ENCODE measurements at regions not wholly inside any gene's neighbourhood (a gene's known extent, or its start where the extent isn't known, plus 50 kb on each side); places are given as distances from the start of the nearest gene placed in this dataset.
"Not testable (repeated sequence)": the region's sequence is repeated elsewhere in the genome, so short reads cannot be mapped to it uniquely, and the experiment has no call there.

DNA sequence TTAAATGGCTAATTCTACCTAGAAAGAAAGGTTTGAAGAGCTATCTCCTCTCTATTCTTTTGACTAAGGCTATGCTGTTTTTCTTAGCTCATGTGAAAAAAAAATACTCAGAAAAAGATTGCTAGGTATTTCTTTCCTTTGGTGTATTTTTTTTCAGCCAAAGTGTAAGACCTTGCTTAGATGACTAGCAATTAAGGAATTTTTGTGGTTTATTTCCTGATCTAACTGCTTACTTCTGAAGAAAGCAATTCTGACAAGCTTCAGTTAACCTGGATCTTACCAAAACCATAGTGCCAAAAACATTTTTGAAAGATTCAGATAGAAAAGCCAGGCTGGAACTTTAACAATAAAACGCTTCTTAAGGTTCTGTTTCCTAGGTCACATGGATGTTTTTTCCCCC lies 315.6 kb downstream of the SOX2 start:
- no peaks in the 10 kb centered on the region for H3K36me3 ChIP-seq (replicated peaks)
- no peaks in the 10 kb centered on the region for H3K27me3 ChIP-seq (replicated peaks)
- no peak for TF ChIP-seq CTCF (IDR thresholded peaks at IDR 0.05; ENCODE audit: low read depth, low read length, missing control alignments)
- DNase-seq: no peak
- in situ Hi-C loops (cut with HindIII; ENCODE audit: low pct_ligation_motif_present, low sequenced_read_pairs): no loop called here
- H3K4me3 ChIP-seq (ENCODE audit: low read depth, low read length): no peak overlapping the region
- H3K27ac ChIP-seq: no peak overlapping the region

DNA sequence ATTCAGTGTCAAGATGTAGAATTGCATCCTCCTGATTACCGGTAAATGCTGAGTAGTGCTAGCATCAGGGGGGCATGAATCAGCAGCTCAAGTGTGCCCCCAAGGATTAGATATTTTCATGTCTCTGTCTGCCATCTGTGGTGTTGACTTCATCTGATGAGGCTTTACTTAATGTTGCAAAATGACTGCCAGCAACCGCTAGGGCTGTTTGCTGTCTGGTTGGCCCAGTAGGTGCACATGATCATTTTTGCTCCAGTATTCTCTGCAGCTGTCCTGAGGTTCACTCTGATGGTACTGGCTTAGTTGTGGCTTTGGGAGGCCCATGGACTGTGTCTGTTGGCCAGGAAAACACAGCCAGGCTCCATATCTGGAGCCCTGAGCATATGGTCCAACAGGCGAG lies 316.4 kb downstream of the SOX2 start:
- TF ChIP-seq CTCF (IDR thresholded peaks at IDR 0.05; ENCODE audit: low read depth, low read length, missing control alignments): no peak
- H3K27me3 ChIP-seq (replicated peaks): no peaks in the 10 kb centered on the region
- H3K4me3 ChIP-seq (ENCODE audit: low read depth, low read length): no peak overlapping the region
- no peak overlapping the region for H3K27ac ChIP-seq
- no peaks in the 10 kb centered on the region for H3K36me3 ChIP-seq (replicated peaks)
- DNase-seq: no peak
- in situ Hi-C loops (cut with HindIII; ENCODE audit: low pct_ligation_motif_present, low sequenced_read_pairs): no loop called here

DNA sequence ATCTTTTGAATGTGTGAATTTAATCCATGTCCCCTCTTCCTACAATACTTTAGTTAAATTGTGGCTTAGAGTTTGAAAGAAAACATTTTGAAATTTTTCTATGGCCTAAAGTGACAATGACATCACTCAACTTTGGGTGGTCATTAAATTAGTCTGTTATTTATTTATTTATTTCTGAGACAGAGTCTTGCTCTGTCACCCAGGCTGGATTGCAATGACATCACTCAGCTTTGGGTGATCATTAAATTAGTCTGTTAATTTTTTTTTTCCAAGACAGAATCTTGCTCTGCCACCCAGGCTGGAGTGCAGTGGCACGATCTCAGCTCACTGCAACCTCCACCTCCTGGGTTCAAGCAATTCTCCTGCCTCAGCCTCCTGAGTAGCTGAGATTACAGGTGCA lies 322.5 kb downstream of the SOX2 start:
- H3K27me3 ChIP-seq (replicated peaks); DNase-seq; H3K36me3 ChIP-seq (replicated peaks); in situ Hi-C loops (cut with HindIII; ENCODE audit: low pct_ligation_motif_present, low sequenced_read_pairs); H3K27ac ChIP-seq; H3K4me3 ChIP-seq (ENCODE audit: low read depth, low read length): not testable (repeated sequence)

DNA sequence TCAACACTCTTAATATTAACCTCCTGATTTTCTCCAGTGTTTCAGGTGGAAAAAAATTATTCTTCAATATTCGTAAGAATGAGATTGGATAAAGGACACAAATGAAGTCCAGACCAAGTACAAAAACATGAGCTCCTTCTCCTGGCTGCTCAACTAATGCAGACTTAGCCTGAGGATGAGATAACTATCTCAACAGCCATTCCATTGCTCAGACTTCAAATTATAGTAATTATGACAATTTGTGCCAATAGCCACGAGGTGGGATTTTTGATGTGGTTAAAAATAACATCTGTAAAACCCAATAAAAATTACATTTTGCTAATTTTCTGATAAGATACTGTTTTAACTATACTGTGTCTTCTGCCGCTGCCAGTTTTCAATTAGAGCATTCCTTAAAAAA lies 323.6 kb downstream of the SOX2 start:
- TF ChIP-seq CTCF (IDR thresholded peaks at IDR 0.05; ENCODE audit: low read depth, low read length, missing control alignments): no peak
- H3K4me3 ChIP-seq (ENCODE audit: low read depth, low read length): no peak overlapping the region
- no peak for DNase-seq
- in situ Hi-C loops (cut with HindIII; ENCODE audit: low pct_ligation_motif_present, low sequenced_read_pairs): no loop called here
- no peaks in the 10 kb centered on the region for H3K27me3 ChIP-seq (replicated peaks)
- no peaks in the 10 kb centered on the region for H3K36me3 ChIP-seq (replicated peaks)
- H3K27ac ChIP-seq: no peak overlapping the region

- DNase-seq: no peak
- Histone ChIP-seq H3K27me3 (replicated peaks) (no peaks in the 10 kb centered on the region), H3K4me3 (ENCODE audit: low read depth, low read length) (no peak overlapping the region), H3K36me3 (replicated peaks) (no peaks in the 10 kb centered on the region), H3K27ac (no peak overlapping the region)
- in situ Hi-C loops (cut with HindIII; ENCODE audit: low pct_ligation_motif_present, low sequenced_read_pairs): no loop called here
- TF ChIP-seq CTCF (IDR thresholded peaks at IDR 0.05; ENCODE audit: low read depth, low read length, missing control alignments): no peak
Measured at GRCh38 chr3:182036382-182036781, 324.7 kb downstream of the SOX2 start.

DNA sequence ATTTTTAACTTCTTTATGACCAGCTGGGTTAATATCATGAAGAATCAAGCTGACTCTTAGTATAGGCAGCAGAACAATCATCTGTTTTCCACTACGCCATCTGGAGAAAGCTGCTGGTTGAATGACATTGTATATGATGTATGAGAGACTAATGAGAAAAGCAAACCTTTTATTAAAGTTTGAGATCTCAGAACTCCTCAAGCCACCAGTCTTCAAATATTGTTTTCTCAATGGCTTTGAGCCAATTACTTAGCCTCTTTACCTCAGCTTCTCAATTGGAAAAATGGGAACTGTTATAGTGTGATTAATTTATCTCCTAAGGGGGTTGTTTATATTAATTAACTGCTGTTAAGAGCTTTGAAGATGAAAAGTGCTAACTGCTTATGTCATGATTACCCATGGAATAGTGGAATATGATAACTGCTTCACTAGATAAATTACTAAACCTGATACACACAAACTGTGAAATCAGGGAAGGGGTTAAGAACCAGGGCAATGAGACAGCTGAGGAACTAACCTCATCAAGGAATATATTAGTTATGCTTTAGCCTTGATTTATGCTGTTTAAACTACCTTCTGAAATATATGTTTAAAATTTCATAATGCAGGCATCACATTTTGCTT lies 330.1 kb downstream of the SOX2 start:
- in situ Hi-C loops (cut with HindIII; ENCODE audit: low pct_ligation_motif_present, low sequenced_read_pairs): no loop called here
- no peak for TF ChIP-seq CTCF (IDR thresholded peaks at IDR 0.05; ENCODE audit: low read depth, low read length, missing control alignments)
- H3K4me3 ChIP-seq (ENCODE audit: low read depth, low read length): no peak overlapping the region
- H3K27ac ChIP-seq: no peak overlapping the region
- H3K36me3 ChIP-seq (replicated peaks): no peaks in the 10 kb centered on the region
- no peaks in the 10 kb centered on the region for H3K27me3 ChIP-seq (replicated peaks)
- DNase-seq: no peak
